G401.6 (cell line): ENCODE measurements at regions not wholly inside any gene's neighbourhood (a gene's known extent, or its start where the extent isn't known, plus 50 kb on each side); places are given as distances from the start of the nearest gene placed in this dataset.

Experiments
- FAIRE-seq: peaks from 2 replicates; lab custom pipeline; 2012; peaks lifted over from hg19 to GRCh38; lab: Jason Lieb, UNC

- no peak for FAIRE-seq
These were observed 72.3 kb downstream of the LINC00237 start for GRCh38 chr20:21033817-21034216.

- no peak for FAIRE-seq
These were observed 74.5 kb downstream of the LINC00237 start for GRCh38 chr20:21031666-21032065.

GRCh38 chr20:21029341-21029740 lies 76.8 kb downstream of the LINC00237 start:
- FAIRE-seq: no peak

- FAIRE-seq: no peak
These were observed 77.2 kb downstream of the LINC00237 start for GRCh38 chr20:21028921-21029320.

- no peak for FAIRE-seq
These were observed 77.7 kb downstream of the LINC00237 start for GRCh38 chr20:21028436-21028835.

- no peak for FAIRE-seq
These were observed 78.6 kb downstream of the LINC00237 start for GRCh38 chr20:21027569-21027968.

- FAIRE-seq: no peak
These were observed 79.2 kb downstream of the LINC00237 start for GRCh38 chr20:21026951-21027350.

GRCh38 chr20:21024420-21024819 lies 81.7 kb downstream of the LINC00237 start:
- no peak for FAIRE-seq

GRCh38 chr20:21022925-21023324 lies 83.2 kb downstream of the LINC00237 start:
- FAIRE-seq: no peak

- no peak for FAIRE-seq
These were observed 84.7 kb downstream of the LINC00237 start for GRCh38 chr20:21021472-21021790.

- no peak for FAIRE-seq
These were observed 85.3 kb downstream of the LINC00237 start for GRCh38 chr20:21020659-21021471.

GRCh38 chr20:21019814-21020658 lies 86.1 kb downstream of the LINC00237 start:
- no peak for FAIRE-seq

GRCh38 chr20:21019468-21019813 lies 86.7 kb downstream of the LINC00237 start:
- no peak for FAIRE-seq

GRCh38 chr20:21018576-21018975 lies 87.6 kb downstream of the LINC00237 start:
- no peak for FAIRE-seq

GRCh38 chr20:21017528-21018085 lies 88.6 kb downstream of the LINC00237 start:
- FAIRE-seq: no peak

GRCh38 chr20:21016751-21017150 lies 89.4 kb downstream of the LINC00237 start:
- no peak for FAIRE-seq

- no peak for FAIRE-seq
These were observed 91.6 kb downstream of the LINC00237 start for GRCh38 chr20:21014528-21014927.

- FAIRE-seq: no peak
These were observed 97.2 kb downstream of the LINC00237 start for GRCh38 chr20:21008951-21009350.

GRCh38 chr20:21006611-21007010 lies 99.5 kb downstream of the LINC00237 start:
- no peak for FAIRE-seq

GRCh38 chr20:21004386-21005076 lies 101.6 kb downstream of the LINC00237 start:
- no peak for FAIRE-seq

- FAIRE-seq: no peak
These were observed 102.3 kb downstream of the LINC00237 start for GRCh38 chr20:21003902-21004301.

GRCh38 chr20:21002486-21002885 lies 103.7 kb downstream of the LINC00237 start:
- no peak for FAIRE-seq

- no peak for FAIRE-seq
These were observed 112.8 kb downstream of the LINC00237 start for GRCh38 chr20:20993372-20993771.
